LNCAP (cell line): ENCODE measurements at regions not wholly inside any gene's neighbourhood (a gene's known extent, or its start where the extent isn't known, plus 50 kb on each side); places are given as distances from the start of the nearest gene placed in this dataset.

Experiments used
- CTCF ChIP-seq: fragments of 450-650 bp; IDR thresholded peaks from 2 replicates; pipeline ENCODE4 v1.5.1; 2017; ENCODE audit warnings: mild to moderate bottlenecking

- no peak for TF ChIP-seq CTCF
Measured at GRCh38 chr13:74452881-74453280, 318.7 kb upstream of the KLF12 start.

GRCh38 chr13:74452176-74452575, 318.0 kb upstream of the KLF12 start:
- no peak for TF ChIP-seq CTCF

- no peak for TF ChIP-seq CTCF
Measured at GRCh38 chr13:74450964-74451363, 316.8 kb upstream of the KLF12 start.

- no peak for TF ChIP-seq CTCF
Measured at GRCh38 chr13:74450525-74450845, 316.3 kb upstream of the KLF12 start.

- TF ChIP-seq CTCF, result no peak
Measured at GRCh38 chr13:74449811-74450524, 315.8 kb upstream of the KLF12 start.

- no peak for TF ChIP-seq CTCF
Measured at GRCh38 chr13:74444864-74445479, 310.8 kb upstream of the KLF12 start.

- no peak for TF ChIP-seq CTCF
Measured at GRCh38 chr13:74444161-74444571, 310.0 kb upstream of the KLF12 start.
